ENCODE measurements at regions not wholly inside any gene's neighbourhood (a gene's known extent, or its start where the extent isn't known, plus 50 kb on each side); places are given as distances from the start of the nearest gene placed in this dataset.

DNA sequence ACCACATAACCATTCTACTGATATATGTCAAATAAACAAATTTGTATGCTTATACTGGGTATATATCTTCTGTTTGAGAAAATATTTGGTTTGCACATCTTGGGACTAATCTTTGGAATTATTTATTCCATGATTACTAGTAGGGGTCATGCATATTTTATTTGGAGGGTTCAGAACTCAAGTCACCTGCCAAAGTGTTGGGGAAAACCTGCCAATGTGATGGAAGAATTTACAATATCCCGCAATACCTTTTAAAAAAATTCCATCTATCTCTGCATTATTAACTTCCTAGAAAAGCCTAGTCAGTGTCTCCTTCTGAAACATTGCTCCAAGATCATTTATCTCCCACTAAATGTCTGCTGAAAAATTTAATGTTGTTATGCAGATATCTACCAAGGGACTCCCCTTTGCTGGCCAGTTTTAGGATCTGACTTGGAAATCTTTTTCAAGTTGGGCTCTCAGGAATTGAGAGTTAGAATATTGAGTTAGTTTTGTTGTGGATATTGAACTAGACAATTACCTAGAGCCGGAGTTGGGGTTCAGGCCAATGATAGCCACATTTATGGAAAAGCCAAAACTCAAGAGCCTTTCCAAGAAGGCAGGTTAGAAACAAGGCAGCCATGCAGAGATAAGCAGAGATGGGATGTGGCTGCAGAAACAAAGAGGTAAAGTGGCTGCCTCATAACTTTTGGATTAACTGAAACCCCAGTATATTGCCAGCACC lies 425.2 kb downstream of the ADAMTS20 start:
- TF ChIP-seq, protein P1, sequence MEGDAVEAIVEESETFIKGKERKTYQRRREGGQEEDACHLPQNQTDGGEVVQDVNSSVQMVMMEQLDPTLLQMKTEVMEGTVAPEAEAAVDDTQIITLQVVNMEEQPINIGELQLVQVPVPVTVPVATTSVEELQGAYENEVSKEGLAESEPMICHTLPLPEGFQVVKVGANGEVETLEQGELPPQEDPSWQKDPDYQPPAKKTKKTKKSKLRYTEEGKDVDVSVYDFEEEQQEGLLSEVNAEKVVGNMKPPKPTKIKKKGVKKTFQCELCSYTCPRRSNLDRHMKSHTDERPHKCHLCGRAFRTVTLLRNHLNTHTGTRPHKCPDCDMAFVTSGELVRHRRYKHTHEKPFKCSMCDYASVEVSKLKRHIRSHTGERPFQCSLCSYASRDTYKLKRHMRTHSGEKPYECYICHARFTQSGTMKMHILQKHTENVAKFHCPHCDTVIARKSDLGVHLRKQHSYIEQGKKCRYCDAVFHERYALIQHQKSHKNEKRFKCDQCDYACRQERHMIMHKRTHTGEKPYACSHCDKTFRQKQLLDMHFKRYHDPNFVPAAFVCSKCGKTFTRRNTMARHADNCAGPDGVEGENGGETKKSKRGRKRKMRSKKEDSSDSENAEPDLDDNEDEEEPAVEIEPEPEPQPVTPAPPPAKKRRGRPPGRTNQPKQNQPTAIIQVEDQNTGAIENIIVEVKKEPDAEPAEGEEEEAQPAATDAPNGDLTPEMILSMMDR (IDR thresholded peaks at IDR 0.05) = no peak

DNA sequence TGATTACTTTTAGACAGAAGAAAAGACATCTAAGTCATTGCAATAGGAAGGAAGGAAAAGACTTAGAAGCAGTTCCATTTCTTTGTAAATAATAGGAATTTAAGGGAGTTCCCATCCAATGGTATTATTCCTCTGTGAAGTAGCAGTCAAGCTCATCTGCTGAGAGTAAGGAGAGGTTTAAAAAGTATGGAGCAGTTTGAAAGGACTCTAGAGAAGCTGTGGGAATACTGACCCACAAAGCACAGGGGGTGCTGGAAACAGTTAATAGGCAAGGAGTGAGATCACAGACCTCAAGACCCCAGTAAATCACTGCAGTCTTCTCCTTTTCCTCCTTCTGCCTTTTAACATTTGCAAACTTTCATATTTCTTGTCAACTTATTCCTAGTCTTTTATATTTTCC lies 428.5 kb downstream of the ADAMTS20 start:
- TF ChIP-seq, protein P1 (IDR thresholded peaks at IDR 0.05) = no peak

DNA sequence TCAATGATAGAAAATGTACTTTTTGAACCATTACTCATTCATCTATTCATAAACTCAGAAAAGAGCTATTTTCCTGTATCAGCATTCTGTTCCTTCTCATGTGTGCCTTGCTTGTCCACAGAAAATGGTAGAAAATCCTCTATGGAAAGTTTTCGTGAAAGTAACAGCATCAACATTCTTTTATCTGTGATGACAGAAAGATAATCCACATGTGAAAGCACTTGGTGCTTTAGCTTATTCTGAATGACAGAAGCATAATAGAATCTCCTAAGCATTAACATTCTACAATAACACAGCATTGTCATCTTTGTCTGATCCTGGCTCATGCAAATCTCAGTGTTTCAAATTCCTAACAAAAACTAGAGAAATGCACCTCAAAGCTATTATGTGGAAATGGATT lies 431.9 kb downstream of the ADAMTS20 start:
- TF ChIP-seq, protein P1 (IDR thresholded peaks at IDR 0.05) = no peak

DNA sequence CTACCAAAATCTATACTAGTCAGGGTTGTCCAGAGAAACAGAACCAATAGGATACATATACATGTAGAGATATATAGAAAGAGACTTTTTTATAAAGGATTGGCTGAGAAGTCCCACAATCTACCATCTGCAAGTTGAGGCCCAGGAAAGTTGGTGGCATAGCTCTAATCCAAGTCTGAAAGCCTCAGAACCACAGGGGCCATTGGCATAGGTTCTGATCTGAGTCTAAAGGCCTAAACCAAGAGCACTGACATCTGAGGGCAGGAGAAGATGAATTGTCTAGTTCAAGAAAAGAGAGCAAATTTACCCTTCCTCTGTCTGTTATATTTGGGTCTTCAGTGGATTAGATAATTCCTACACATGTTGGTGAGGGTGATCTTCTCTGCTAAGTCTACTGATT lies 433.1 kb downstream of the ADAMTS20 start:
- TF ChIP-seq, protein P1 (IDR thresholded peaks at IDR 0.05) = no peak

DNA sequence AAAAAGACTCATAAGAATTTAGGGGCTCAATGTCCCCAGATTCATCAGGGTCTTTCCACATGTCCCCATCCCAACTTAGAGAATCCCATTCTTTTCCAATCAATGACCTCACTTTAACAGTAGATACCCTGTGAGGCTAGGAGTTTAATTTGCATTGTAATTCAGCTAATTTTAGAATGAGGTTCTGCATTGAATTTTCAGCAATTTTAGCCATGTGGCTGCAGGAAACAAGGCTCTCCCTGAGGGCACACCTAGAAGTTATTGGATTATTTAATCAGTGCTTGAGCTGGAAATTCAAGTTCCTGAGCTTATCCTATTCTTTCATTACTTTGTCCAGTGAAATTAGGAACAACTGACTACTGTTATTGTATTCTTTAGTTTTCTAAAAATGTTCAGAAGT lies 433.8 kb downstream of the ADAMTS20 start:
- TF ChIP-seq, protein P1 (IDR thresholded peaks at IDR 0.05) = no peak

DNA sequence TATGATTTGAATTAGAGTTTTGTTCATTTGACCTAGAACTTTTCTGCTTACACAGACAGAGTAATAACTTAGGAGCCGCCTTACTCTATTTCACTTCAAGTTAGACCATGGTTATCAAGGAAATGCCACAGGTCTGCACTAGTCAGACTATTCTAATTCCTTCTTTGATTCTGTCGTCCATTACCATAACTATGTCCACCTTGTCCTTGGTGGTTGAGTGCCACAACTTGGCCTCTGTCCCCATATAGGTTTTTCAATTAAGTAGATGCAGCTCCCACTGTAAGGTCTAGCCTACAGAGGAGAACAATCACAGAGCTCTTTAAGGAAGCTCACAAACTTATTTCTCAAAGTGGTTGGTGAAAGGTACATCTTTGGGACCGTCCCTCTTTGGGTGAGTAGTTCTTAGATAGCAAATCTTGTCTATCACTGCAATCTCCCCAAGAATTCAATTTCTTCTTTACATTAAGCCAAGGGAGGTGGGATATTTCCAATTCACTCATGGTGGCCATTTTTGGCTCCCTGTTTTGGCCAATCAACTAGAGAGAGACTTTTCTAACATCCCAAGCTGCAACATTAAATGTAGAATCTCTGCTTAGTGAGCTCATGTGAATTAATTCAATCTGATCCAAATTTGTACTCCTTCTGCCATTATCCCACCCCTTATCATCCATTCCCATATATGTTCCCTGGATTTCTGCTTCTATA lies 434.6 kb downstream of the ADAMTS20 start:
- TF ChIP-seq, protein P1 (IDR thresholded peaks at IDR 0.05) = no peak

DNA sequence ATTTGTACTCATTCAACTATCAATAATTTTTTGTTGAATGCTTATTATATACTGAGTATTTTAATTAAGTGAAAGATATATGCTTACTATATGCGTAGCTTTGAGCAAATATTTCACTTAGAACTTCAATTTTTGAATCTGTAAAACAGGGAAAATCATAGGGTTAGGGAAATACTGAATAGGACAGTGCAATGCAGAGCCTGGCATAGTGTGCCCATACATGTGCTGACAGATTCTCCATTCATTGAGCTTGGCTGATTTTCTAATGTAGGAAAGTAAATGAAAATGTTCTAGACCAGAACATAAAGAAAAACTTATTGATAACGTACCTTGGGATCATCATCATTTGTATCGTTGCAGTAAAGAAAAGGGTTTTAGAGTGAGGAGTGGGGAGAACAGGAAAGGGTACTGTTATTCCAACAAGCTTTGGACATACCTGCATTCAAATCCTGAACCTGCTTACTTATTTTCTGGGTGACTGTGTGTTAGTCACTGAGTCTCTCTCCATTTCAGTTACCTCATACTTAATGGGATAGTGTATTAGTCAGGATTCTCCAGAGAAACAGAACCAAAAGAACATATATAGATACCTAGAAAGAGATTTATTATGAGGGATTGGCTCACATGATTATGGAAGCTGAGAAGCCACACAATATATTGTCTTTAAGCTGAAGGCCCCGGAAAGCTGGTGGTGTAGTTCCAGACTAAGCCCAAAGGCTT lies 436.4 kb downstream of the ADAMTS20 start:
- TF ChIP-seq, protein P1 (IDR thresholded peaks at IDR 0.05) = no peak
